ENCODE measurements at regions not wholly inside any gene's neighbourhood (a gene's known extent, or its start where the extent isn't known, plus 50 kb on each side); places are given as distances from the start of the nearest gene placed in this dataset.

DNA sequence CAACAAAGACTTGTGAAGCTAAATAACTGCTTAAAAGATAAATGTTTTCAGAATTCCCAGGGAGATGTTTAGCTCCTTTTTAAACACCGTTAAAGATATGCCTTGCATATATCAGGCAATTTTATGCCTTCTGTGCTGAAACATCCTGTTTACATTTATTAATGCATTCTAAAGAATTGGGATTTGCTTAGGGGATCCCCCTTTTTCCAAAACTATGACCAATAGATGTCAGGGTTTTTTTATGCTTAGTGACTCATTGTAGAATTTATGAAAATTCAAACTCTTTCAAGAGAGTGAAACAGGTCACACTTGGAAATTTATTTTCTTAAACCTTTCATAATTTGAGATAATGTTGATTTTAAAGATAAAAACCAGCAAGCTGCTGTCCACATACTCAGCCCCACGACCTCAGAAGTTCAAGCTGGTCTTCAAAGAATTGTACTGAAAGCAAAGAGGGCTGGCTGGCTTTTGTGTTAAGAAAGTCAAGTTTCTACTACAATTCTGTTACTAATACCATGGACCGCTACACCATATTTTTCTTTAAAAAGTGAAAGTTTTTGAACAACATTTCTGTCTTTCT, 411.8 kb downstream of the ETV1 start:
- Histone ChIP-seq H3K4me3 (ENCODE audit: low read depth, low read length) (no peak overlapping the region), H3K27ac (no peak overlapping the region), H3K36me3 (no peaks in the 10 kb centered on the region), H3K9me3 (ENCODE audit: severe bottlenecking) (no peaks in the 10 kb centered on the region), H3K27me3 (ENCODE audit: insufficient read depth, low read depth, severe bottlenecking) (no peaks in the 10 kb centered on the region)
- TF ChIP-seq, protein P1, sequence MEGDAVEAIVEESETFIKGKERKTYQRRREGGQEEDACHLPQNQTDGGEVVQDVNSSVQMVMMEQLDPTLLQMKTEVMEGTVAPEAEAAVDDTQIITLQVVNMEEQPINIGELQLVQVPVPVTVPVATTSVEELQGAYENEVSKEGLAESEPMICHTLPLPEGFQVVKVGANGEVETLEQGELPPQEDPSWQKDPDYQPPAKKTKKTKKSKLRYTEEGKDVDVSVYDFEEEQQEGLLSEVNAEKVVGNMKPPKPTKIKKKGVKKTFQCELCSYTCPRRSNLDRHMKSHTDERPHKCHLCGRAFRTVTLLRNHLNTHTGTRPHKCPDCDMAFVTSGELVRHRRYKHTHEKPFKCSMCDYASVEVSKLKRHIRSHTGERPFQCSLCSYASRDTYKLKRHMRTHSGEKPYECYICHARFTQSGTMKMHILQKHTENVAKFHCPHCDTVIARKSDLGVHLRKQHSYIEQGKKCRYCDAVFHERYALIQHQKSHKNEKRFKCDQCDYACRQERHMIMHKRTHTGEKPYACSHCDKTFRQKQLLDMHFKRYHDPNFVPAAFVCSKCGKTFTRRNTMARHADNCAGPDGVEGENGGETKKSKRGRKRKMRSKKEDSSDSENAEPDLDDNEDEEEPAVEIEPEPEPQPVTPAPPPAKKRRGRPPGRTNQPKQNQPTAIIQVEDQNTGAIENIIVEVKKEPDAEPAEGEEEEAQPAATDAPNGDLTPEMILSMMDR (IDR thresholded peaks at IDR 0.05; ENCODE audit: low read depth, low read length) = no peak
- no peak for DNase-seq

DNA sequence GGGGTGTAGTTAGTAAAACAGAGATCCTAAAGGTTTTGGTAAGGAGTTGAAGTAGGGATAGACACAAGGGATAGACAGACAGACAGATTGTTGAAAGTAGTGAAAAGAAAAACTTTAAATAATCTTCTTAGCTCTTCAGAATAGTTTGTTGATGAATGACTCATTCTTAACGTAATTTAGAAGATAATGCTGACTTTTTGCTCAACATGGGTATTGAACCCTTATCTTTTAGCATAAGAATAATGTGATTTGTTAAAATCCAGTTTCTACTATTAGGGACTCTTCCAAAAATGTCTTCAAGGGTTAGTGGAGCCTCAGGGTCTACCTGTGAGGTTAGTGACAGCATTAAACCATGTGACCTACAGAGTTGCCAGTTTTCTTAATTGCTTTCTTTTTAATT, 411.2 kb downstream of the ETV1 start:
- H3K4me3 ChIP-seq (ENCODE audit: low read depth, low read length) = no peak overlapping the region
- no peak for DNase-seq
- no peaks in the 10 kb centered on the region for H3K9me3 ChIP-seq (ENCODE audit: severe bottlenecking)
- TF ChIP-seq, protein P1 (IDR thresholded peaks at IDR 0.05; ENCODE audit: low read depth, low read length) = no peak
- no peak overlapping the region for H3K27ac ChIP-seq
- no peaks in the 10 kb centered on the region for H3K27me3 ChIP-seq (ENCODE audit: insufficient read depth, low read depth, severe bottlenecking)
- H3K36me3 ChIP-seq = no peaks in the 10 kb centered on the region

DNA sequence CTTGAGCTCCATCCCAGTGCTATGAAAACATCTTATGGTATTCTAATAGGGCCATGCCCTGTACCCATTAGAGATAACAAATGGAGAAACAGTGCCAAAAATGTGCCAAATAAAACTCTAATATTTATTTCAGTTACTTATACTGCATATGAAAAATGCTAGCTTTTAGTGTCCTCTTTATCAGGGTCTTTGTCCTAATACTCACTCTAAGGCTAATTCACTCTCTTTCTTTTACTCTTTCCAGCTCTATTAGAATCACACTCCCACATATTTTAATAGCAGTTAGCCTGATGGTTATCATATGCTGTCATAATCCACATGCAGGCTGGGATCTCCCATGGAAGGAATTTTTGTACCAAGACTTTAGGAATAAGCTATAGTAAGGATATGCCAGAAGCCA, 408.4 kb downstream of the ETV1 start:
- H3K27ac ChIP-seq = no peak overlapping the region
- H3K27me3 ChIP-seq (ENCODE audit: insufficient read depth, low read depth, severe bottlenecking) = no peaks in the 10 kb centered on the region
- H3K36me3 ChIP-seq = no peaks in the 10 kb centered on the region
- H3K9me3 ChIP-seq (ENCODE audit: severe bottlenecking) = no peaks in the 10 kb centered on the region
- H3K4me3 ChIP-seq (ENCODE audit: low read depth, low read length) = no peak overlapping the region
- DNase-seq = no peak
- TF ChIP-seq, protein P1 (IDR thresholded peaks at IDR 0.05; ENCODE audit: low read depth, low read length) = no peak

DNA sequence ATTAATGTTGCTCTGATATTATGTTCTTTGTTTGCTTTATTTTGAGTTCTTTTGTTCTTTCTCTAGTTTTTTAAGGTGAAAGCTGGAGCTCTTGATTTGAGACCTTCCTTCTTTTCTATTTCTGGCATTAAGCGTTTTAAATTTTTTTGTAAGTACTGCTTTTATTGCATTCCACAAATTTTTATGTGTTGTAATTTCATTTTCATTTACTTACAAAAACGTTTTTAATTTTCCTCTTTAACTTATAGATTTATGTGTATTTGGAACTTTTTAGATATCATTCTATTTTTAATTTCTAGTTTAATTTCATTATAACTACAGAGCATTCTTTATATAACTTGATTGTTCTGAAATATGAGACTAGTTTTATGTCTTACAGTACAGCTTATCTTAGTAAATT, 395.6 kb downstream of the ETV1 start:
- Histone ChIP-seq H3K4me3 (ENCODE audit: low read depth, low read length) (no peak overlapping the region), H3K36me3 (no peaks in the 10 kb centered on the region), H3K27me3 (ENCODE audit: insufficient read depth, low read depth, severe bottlenecking) (no peaks in the 10 kb centered on the region), H3K9me3 (ENCODE audit: severe bottlenecking) (no peaks in the 10 kb centered on the region), H3K27ac (no peak overlapping the region)
- TF ChIP-seq, protein P1 (IDR thresholded peaks at IDR 0.05; ENCODE audit: low read depth, low read length) = no peak
- no peak for DNase-seq

DNA sequence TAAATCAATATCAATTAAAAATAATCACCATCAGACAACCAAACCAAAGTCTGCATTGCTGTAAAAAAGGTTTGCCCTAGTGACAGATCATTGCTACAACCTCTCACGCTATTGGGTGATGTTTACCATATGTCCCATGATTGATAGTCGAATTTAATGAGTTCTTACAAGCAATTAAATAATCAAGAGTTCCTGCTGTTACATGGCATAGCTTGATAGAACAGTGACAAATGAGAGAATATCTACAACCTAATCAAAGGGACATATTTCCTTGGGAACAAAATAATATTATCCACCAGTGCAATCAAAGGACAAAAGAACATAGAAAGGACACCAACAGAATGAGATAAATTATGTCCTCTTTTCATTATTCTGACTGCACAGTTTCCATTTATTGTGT, 387.4 kb downstream of the ETV1 start:
- H3K27me3 ChIP-seq (ENCODE audit: insufficient read depth, low read depth, severe bottlenecking) = no peaks in the 10 kb centered on the region
- H3K36me3 ChIP-seq = no peaks in the 10 kb centered on the region
- no peak for DNase-seq
- no peak overlapping the region for H3K27ac ChIP-seq
- no peak overlapping the region for H3K4me3 ChIP-seq (ENCODE audit: low read depth, low read length)
- H3K9me3 ChIP-seq (ENCODE audit: severe bottlenecking) = no peaks in the 10 kb centered on the region
- TF ChIP-seq, protein P1 (IDR thresholded peaks at IDR 0.05; ENCODE audit: low read depth, low read length) = no peak

DNA sequence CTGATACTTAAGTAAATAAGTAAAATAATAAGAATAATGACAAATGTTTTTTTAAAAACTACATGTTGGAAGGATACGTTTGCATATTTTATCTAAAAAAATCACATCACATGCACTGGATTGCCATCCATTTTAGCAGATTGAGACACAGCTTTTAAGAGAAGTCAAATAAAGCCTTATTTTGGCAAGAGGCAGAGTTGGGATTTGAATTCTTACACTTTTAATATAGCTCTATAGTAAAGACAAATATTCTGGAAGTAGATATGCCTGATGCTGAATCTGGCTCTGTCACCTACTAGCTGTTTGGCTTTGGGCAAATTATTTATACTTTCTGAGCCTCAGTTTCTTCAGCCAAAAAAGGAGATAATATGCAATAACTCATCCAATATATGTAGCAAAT, 386.4 kb downstream of the ETV1 start:
- Histone ChIP-seq H3K27ac (no peak overlapping the region), H3K36me3 (no peaks in the 10 kb centered on the region), H3K9me3 (ENCODE audit: severe bottlenecking) (no peaks in the 10 kb centered on the region), H3K27me3 (ENCODE audit: insufficient read depth, low read depth, severe bottlenecking) (no peaks in the 10 kb centered on the region), H3K4me3 (ENCODE audit: low read depth, low read length) (no peak overlapping the region)
- TF ChIP-seq, protein P1 (IDR thresholded peaks at IDR 0.05; ENCODE audit: low read depth, low read length) = no peak
- no peak for DNase-seq

Data from WERI-Rb-1 (cell line).